Ectodermal cell (in vitro differentiated cells): ENCODE measurements at regions not wholly inside any gene's neighbourhood (a gene's known extent, or its start where the extent isn't known, plus 50 kb on each side); places are given as distances from the start of the nearest gene placed in this dataset.

ENCODE experiments used
- H3K27ac ChIP-seq: 2 replicates; pipeline ENCODE4 v1.7.0; 2013; ENCODE audit warnings: mild to moderate bottlenecking, low read depth, low read length; ENCODE audit not compliant: insufficient read depth, poor library complexity, severe bottlenecking
- H3K27me3 ChIP-seq: 2 replicates; pipeline ENCODE4 v1.7.0; 2013; ENCODE audit warnings: mild to moderate bottlenecking, low read length; ENCODE audit not compliant: insufficient read depth, control insufficient read depth, poor library complexity, severe bottlenecking
- H3K36me3 ChIP-seq: one replicate; pipeline ENCODE4 v1.7.0; 2013; ENCODE audit warnings: low read length; ENCODE audit not compliant: control insufficient read depth, insufficient read depth
- H3K4me1 ChIP-seq: one replicate; pipeline ENCODE4 v1.7.0; 2013; ENCODE audit warnings: low read length; ENCODE audit not compliant: control insufficient read depth, insufficient read depth
- H3K4me3 ChIP-seq: 2 replicates; pipeline ENCODE4 v1.7.0; 2013; ENCODE audit warnings: low read depth, low read length, control low read depth; ENCODE audit not compliant: insufficient read depth
- H3K9me3 ChIP-seq: 2 replicates; pipeline ENCODE4 v1.7.0; 2013; ENCODE audit warnings: mild to moderate bottlenecking, low read length, moderate library complexity; ENCODE audit not compliant: control insufficient read depth
- WGBS, 2 experiments: methylation state at CpG; one replicate each; pipeline ENCODE4 v1.1.7; 2013; ENCODE audit warnings: missing lambda C conversion rate in 2 of 2; 5-methylcytosine and 5-hydroxymethylcytosine counted together

DNA sequence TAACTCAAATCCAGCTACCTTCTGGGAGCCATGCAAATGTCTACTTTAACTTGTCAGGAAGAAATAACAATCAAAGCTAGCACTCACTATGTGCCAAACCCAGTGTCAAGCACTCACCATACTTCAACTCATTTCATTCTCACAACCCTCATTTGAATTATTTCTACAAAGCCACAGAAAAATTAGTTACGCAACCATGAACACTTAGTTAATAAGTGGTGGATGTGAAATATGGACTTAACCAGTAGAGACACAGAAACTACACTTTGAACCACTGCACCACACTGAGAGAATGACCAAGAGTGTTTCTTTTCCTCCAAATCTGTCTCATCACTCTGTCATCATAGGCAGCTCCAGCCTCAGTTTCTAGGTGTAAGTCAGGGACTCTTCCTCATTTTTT is 91.0 kb upstream of the MBNL1 start:
- no CpG with 5 or more reads among the region's 1 CpG for WGBS, 2 experiments

DNA sequence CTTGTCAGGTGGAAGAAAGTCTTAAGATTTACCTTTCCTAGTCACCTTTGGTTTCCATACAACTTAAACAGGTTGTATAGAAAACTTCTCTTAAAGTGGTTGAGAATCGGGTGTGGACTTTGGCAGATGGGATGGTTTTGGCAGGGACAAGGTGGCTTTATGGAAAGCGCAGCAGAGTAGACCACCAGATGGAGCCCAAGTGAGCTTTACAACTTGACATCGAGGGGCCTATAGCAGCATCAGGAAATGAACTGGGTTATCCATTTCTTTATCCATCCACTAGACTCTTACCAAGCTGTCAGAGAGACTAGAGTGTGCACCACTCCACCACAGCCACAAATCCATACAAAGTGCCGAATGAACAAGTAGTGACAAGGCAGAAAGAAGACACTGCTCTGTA is 85.3 kb upstream of the MBNL1 start:
- Histone ChIP-seq H3K4me1 (no peaks in the 10 kb centered on the region), H3K27ac (no peak overlapping the region), H3K4me3 (no peak overlapping the region), H3K36me3 (no peaks in the 10 kb centered on the region), H3K27me3 (no peaks in the 10 kb centered on the region), H3K9me3 (no peaks in the 10 kb centered on the region)
- WGBS, 2 experiments, result 67% methylated on average over 4 of the region's 4 CpGs

More for the DNA sequence above, 91.0 kb upstream of the MBNL1 start:
- Histone ChIP-seq H3K4me3 (no peak overlapping the region), H3K9me3 (no peaks in the 10 kb centered on the region), H3K36me3 (no peaks in the 10 kb centered on the region), H3K27me3 (no peaks in the 10 kb centered on the region), H3K4me1 (no peaks in the 10 kb centered on the region), H3K27ac (no peak overlapping the region)

DNA sequence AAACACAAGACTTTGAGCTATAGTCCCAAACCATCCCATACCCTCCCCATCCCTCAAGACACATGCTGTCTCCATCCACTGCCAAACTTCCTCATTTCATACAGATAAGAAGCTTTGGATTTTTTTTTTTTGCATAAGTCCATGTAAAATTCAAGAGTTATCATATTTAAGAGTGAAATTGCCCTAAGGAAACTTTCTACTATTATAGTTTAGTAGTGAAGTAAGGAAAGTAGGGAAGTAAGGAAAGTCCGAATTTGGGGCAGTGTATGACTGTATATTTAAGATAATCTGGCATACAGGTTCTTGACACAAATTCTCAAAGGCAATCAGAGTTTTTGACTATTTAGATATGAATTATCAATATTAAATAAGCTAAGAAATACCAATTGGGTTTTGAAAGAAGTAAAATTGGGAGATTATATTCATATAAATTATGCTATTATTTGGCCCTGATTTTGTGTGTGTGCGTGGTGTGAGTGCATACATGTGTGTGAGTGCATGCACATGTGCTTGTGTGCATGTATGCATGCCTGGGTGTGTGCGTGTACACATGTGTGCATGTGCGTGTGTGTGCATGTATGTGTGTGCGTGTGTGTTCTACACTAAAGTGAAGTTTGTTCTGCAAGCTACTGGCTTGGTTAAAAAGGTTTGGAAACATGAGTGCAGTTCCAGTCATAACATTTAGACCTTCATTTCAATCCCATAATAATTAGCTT is 83.6 kb upstream of the MBNL1 start:
- 91 to 93% methylated on average over 4 to 5 of the region's 5 CpGs for WGBS, 2 experiments
- no peaks in the 10 kb centered on the region for H3K4me1 ChIP-seq
- H3K27ac ChIP-seq, result no peak overlapping the region
- H3K9me3 ChIP-seq, result no peaks in the 10 kb centered on the region
- H3K36me3 ChIP-seq, result no peaks in the 10 kb centered on the region
- H3K27me3 ChIP-seq, result no peaks in the 10 kb centered on the region
- H3K4me3 ChIP-seq, result no peak overlapping the region

DNA sequence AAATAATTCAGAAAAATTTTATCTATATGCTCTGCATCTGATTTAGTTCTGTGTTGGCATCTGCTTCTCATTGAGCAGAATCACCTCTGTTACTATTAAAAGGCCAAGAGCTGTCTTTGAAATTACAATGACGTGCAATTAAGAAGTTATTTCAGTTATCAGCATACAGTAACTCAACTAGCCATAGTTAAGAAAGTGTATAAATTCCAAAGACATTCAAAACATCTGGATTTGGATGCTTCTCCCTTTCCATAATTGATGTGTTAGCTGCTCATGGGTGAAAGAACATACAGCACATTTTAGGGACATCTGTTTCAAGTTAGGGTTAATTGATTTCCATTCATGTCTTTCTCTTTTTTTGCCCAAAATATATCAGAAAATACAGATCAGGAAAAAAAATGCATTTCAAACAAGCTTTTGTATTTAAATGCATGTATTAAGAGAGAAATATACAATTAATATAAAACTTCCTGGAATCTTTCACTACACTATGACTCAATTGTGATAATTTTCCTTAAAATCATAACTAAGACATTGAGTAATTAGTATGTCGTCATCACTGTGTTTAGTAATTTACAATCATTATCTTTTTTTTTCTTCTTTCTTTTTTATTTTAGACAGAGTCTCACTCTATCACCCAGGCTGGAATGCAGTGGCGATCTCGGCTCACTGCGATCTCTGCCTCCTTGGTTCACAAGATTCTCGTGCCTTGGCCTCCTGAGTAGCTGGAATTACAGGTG is 82.7 kb upstream of the MBNL1 start:
- Histone ChIP-seq H3K27me3 (no peaks in the 10 kb centered on the region), H3K4me1 (no peaks in the 10 kb centered on the region), H3K9me3 (no peaks in the 10 kb centered on the region), H3K27ac (no peak overlapping the region), H3K4me3 (no peak overlapping the region), H3K36me3 (no peaks in the 10 kb centered on the region)
- 73 to 93% methylated on average over 4 to 6 of the region's 6 CpGs for WGBS, 2 experiments

DNA sequence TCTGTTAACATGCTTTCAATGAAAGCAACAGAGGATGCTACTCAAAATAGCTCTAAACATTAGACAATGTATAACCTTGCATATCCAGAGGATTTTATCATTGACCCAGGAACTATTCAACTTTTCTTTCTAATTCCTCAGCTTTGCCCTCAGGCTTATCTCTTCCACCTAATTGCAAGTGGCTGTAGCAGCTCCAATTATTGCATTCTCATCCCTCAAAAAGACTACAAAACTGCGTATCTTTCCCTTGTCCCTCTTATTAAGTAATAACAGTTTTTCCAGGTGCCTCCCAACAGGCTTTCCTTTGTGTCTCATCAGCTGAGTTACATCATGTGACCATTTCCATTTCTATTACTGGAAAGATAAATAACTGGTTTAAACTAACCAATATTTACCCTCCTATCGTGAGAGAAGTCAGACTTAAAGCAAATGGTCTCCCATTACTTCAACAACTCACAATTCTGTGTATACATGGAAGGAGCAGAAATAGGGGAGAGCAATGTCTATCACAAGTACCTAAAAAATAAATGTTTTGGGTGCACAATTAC is 78.0 kb upstream of the MBNL1 start:
- Histone ChIP-seq H3K9me3 (no peaks in the 10 kb centered on the region), H3K27ac (no peak overlapping the region), H3K27me3 (no peaks in the 10 kb centered on the region), H3K4me1 (no peaks in the 10 kb centered on the region), H3K4me3 (no peak overlapping the region), H3K36me3 (no peaks in the 10 kb centered on the region)
- WGBS, 2 experiments, result 84 to 99% methylated on average over 2 of the region's 2 CpGs

DNA sequence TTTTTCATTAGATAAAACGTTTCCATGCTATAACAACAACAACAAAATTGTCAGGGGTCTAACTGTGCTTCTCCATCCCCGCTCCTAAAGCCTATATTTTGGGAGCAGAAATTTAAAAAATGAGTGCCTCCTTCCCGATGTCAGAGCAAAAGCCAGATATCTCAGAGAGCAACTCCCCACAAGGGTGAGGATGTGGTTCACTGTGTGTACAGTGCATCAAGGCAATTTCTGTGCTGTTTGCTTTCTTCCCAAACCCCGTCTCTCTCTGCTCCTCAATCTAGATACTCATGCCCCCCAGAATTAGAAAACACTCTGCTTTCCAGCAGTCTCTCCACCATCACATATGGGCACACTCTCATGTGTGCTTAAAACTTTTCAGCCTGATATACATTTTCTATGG is 76.7 kb upstream of the MBNL1 start:
- 85 to 88% methylated on average over 3 to 4 of the region's 4 CpGs for WGBS, 2 experiments
- Histone ChIP-seq H3K9me3 (no peaks in the 10 kb centered on the region), H3K27me3 (no peaks in the 10 kb centered on the region), H3K4me1 (no peaks in the 10 kb centered on the region), H3K4me3 (no peak overlapping the region), H3K27ac (no peak overlapping the region), H3K36me3 (no peaks in the 10 kb centered on the region)

DNA sequence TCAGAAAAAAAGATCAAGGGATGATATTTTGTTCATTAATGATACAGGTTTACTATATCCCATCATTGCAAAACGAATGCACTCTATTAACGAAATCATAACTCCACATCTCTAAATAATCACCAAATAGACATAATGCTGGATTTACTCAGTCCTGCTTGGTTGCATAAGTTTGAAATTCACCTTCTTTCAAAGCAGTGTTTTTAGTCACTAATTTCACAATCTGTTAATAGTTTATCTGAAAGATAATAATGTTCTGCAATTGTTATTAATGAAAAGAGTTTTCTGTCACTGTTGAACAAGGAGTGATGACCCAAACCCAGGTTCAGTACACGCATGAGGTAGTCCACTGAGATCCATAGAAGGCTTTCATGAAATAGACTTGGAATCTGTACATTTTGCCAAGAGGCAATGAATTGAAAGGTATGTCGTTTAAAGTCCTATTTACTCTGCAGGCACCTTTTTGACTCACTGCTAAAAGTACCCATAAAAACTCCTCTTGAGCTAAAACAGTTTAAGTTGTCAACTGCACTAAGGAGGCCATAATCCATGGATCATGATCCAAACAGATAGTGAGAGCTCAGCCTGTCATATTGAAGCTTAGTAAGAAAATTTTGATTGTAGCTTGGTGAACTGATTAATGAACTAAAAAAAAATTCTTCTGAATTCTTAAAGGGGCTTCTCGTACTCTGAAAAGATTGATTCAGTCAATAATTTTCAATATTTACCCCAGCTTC is 75.6 kb upstream of the MBNL1 start:
- Histone ChIP-seq H3K27me3 (no peaks in the 10 kb centered on the region), H3K27ac (no peak overlapping the region), H3K36me3 (no peaks in the 10 kb centered on the region), H3K4me1 (no peaks in the 10 kb centered on the region), H3K9me3 (no peaks in the 10 kb centered on the region), H3K4me3 (no peak overlapping the region)
- WGBS, 2 experiments, result 90 to 96% methylated on average over 5 of the region's 5 CpGs

DNA sequence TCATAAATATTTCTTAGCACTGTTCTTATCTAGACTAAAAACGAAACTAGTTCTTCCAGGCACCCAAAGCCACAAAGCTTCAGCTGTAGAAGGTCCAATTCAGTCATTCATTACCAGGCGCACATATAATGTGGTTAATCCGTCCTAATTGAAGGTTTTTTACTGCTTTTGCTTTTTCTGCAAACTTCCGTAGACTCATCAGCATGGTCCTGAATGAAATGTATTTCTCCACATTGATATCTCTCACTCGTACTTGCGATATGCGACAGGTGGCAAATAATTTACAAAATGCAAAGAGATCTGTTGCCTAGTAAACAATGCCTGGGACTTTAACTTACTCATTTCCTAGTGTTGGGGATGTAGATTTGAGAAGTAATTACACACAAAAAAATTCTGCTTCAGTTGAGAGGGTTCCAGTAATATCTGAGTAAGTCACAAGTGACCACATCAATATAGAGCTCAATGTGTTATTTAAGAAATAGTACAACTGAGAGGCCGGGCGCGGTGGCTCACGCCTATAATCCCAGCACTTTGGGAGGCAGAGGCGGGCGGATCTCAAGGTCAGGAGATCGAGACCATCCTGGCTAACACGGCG is 75.0 kb upstream of the MBNL1 start:
- Histone ChIP-seq H3K4me1 (no peaks in the 10 kb centered on the region), H3K36me3 (no peaks in the 10 kb centered on the region), H3K27me3 (no peaks in the 10 kb centered on the region), H3K9me3 (no peaks in the 10 kb centered on the region), H3K27ac (no peak overlapping the region), H3K4me3 (no peak overlapping the region)
- 91 to 95% methylated on average over 16 of the region's 16 CpGs for WGBS, 2 experiments

DNA sequence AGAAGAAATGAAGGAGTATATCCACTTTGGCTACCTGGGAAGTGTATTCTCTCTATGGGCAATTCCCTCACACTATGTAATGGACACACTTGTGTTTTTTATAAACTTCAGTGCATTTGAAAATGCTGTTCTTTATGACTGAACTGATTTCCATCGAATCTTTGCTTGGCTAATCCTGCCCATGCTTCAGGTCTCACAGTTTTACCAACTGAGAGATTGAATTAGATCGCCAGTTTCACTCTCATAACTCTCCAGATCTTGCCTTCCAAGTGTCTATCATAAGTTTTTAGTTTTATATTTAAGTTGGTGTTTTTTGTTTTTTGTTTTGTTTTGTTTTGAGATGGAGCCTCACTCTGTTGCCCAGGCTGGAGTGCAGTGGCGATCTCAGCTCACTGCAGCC is 73.5 kb upstream of the MBNL1 start:
- 91 to 99% methylated on average over 3 of the region's 3 CpGs for WGBS, 2 experiments
- no peaks in the 10 kb centered on the region for H3K9me3 ChIP-seq
- H3K27me3 ChIP-seq, result no peaks in the 10 kb centered on the region
- H3K27ac ChIP-seq, result no peak overlapping the region
- no peaks in the 10 kb centered on the region for H3K4me1 ChIP-seq
- H3K36me3 ChIP-seq, result no peaks in the 10 kb centered on the region
- H3K4me3 ChIP-seq, result no peak overlapping the region

DNA sequence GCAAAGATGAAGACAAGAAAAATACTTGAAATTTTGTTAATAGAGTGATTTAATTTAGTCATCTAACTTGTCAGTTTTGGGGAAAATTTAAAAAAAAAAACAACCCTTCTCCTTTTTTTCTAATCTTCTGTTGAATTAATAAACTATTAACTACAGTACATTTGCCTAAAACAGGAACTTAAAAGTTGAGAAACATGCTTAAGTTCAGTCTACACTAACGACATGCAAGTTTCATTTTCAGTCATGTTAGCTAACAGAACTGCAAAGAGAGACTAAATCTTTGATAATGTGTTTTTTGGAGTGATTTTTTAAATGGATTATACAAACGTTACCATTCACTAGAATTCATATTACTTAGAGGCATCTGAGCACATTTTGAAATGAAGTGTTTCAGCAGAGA is 71.9 kb upstream of the MBNL1 start:
- Histone ChIP-seq H3K36me3 (no peaks in the 10 kb centered on the region), H3K4me3 (no peak overlapping the region), H3K9me3 (no peaks in the 10 kb centered on the region), H3K4me1 (no peaks in the 10 kb centered on the region), H3K27me3 (no peaks in the 10 kb centered on the region), H3K27ac (no peak overlapping the region)
- 89 to 100% methylated on average over 1 of the region's 2 CpGs for WGBS, 2 experiments
